Astrocyte of the cerebellum (primary cell): ENCODE measurements at regions not wholly inside any gene's neighbourhood (a gene's known extent, or its start where the extent isn't known, plus 50 kb on each side); places are given as distances from the start of the nearest gene placed in this dataset.

ENCODE experiments used
- DNase-seq: peaks from one replicate; pipeline ENCODE4 v3.0.0-alpha.2; 2011; ENCODE audit warnings: low read depth
- H3K4me3 ChIP-seq: 2 replicates; pipeline ENCODE4 v1.5.1; 2011; ENCODE audit warnings: mild to moderate bottlenecking, low read depth, low read length, moderate library complexity
- CTCF ChIP-seq: IDR thresholded peaks from 2 replicates; pipeline ENCODE4 v1.5.1; 2012; ENCODE audit warnings: low read length, low read depth, moderate library complexity, mild to moderate bottlenecking; ENCODE audit errors: missing control alignments
- in situ Hi-C: cut with HindIII; loops from 2 replicates; pipeline ENCODE4 v1.10.0; 2017; ENCODE audit warnings: low sequenced_read_pairs

- H3K4me3 ChIP-seq: no peak overlapping the region
- TF ChIP-seq CTCF: no peak
- peak; percentile 37 for DNase-seq
- in situ Hi-C loops: no loop called here
Observed at GRCh38 chr10:30732671-30733070, 103.1 kb upstream of the LYZL2 start.

GRCh38 chr10:30731963-30732362 is 102.4 kb upstream of the LYZL2 start:
- in situ Hi-C loops: no loop called here
- no peak for DNase-seq
- TF ChIP-seq CTCF: no peak
- H3K4me3 ChIP-seq: no peak overlapping the region

- no peak for TF ChIP-seq CTCF
- no peak overlapping the region for H3K4me3 ChIP-seq
- in situ Hi-C loops: no loop called here
- no peak for DNase-seq
Observed at GRCh38 chr10:30730306-30730705, 100.8 kb upstream of the LYZL2 start.

DNA sequence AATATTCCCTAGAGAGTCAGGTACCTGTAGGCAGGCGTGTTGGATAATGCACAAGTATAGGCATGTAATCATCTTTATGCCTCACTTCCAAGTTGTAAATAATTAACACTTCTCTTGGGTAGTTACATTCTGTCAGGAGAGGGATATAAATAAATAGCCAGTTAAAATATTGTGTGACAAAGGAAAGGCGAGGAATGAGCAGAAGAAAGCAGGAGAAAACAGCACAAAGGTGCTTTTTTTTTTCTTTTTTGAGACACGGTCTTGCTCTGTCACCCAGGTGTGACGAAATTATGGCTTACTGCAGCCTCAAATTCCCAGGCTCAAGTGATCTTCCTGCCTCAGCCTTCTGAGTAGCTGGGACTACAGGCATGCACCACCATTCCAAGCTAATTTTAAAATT is 99.2 kb upstream of the LYZL2 start:
- in situ Hi-C loops: no loop called here
- no peak for DNase-seq
- TF ChIP-seq CTCF: no peak
- no peak overlapping the region for H3K4me3 ChIP-seq

DNA sequence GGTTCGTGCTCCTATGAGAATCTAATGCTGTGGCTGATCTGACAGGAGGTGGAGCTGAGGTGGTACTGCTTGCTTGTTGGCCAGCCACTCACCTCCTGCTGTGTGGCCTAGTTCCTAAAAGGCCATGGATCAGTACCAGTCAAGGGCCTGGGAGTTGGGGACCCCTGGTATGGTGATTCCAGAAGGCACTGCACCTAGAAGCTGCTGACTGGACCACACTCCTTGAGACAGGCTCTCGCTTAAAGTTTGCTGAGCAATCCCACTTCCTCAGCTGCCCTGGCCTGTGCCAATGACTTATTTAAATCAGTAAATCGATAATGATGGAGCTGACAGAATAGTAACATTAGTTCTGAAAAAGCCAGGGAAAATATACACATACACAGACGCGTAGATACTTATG is 98.6 kb upstream of the LYZL2 start:
- in situ Hi-C loops: no loop called here
- TF ChIP-seq CTCF: no peak
- no peak for DNase-seq
- no peak overlapping the region for H3K4me3 ChIP-seq

DNA sequence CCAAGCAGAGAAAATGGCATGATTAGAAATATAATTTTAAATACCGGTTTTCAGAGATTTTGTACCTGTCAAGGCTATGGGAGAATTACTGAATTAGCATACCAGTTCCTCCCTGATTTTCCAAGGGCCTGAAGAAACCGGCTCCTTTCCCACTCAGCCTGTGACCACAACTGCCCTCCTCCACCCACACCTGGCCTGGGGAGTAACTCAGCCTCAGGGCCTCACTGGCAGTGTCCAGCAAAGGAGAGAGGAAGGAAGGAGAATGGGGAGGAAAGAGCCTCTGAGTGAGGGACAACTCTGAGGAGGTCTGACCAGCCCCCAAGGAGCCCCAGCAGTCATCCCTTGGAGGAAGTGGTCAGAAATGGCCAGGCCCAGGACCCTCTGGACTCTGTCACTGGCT is 98.0 kb upstream of the LYZL2 start:
- no peak for TF ChIP-seq CTCF
- H3K4me3 ChIP-seq: no peak overlapping the region
- no peak for DNase-seq
- in situ Hi-C loops: no loop called here
